H9 (cell line): ENCODE measurements at regions not wholly inside any gene's neighbourhood (a gene's known extent, or its start where the extent isn't known, plus 50 kb on each side); places are given as distances from the start of the nearest gene placed in this dataset.

Experiments used
- DNase-seq: peaks from one replicate; pipeline ENCODE4 v3.0.0-alpha.2; 2017
- H2AFZ ChIP-seq: one replicate; pipeline ENCODE4 v1.6.1; 2013; ENCODE audit warnings: mild to moderate bottlenecking, low read length, control low read depth, moderate library complexity
- H2AK5ac ChIP-seq: 2 replicates; pipeline ENCODE4 v1.6.1; 2013; ENCODE audit warnings: low read length, control low read depth, mixed read lengths; ENCODE audit not compliant: insufficient read length
- H2BK120ac ChIP-seq: one replicate; pipeline ENCODE4 v1.6.1; 2013; ENCODE audit warnings: low read depth, mild to moderate bottlenecking, low read length, control low read depth, inconsistent platforms; ENCODE audit not compliant: poor library complexity, severe bottlenecking
- H2BK12ac ChIP-seq: 2 replicates; pipeline ENCODE4 v1.6.1; 2013; ENCODE audit warnings: low read length, control low read depth, mixed read lengths, low read depth; ENCODE audit not compliant: insufficient read length
- H2BK15ac ChIP-seq: 2 replicates; pipeline ENCODE4 v1.6.1; 2013; ENCODE audit warnings: low read depth, low read length, control low read depth
- H2BK20ac ChIP-seq: one replicate; pipeline ENCODE4 v1.6.1; 2013; ENCODE audit warnings: low read depth, mild to moderate bottlenecking, low read length, control low read depth, inconsistent platforms; ENCODE audit not compliant: poor library complexity, severe bottlenecking
- H2BK5ac ChIP-seq: 2 replicates; pipeline ENCODE4 v1.6.1; 2013; ENCODE audit warnings: low read length, control low read depth, mixed read lengths; ENCODE audit not compliant: insufficient read length
- H3K14ac ChIP-seq: 2 replicates; pipeline ENCODE4 v1.6.1; 2013; ENCODE audit warnings: low read length, control low read depth; ENCODE audit not compliant: insufficient read depth
- H3K18ac ChIP-seq: 2 replicates; pipeline ENCODE4 v1.6.1; 2013; ENCODE audit warnings: low read depth, mild to moderate bottlenecking, mixed read lengths, low read length, control low read depth; ENCODE audit not compliant: insufficient read length
- H3K23ac ChIP-seq: 2 replicates; pipeline ENCODE4 v1.6.1; 2013; ENCODE audit warnings: low read length, control low read depth, mixed read lengths, low read depth; ENCODE audit not compliant: insufficient read length
- H3K23me2 ChIP-seq: 2 replicates; pipeline ENCODE4 v1.6.1; 2013; ENCODE audit warnings: low read depth, mild to moderate bottlenecking, mixed read lengths, low read length, control low read depth; ENCODE audit not compliant: insufficient read length, poor library complexity, severe bottlenecking
- H3K27ac ChIP-seq: 2 replicates; pipeline ENCODE4 v1.5.1; 2013; ENCODE audit warnings: low read length, control low read depth, mixed read lengths, low read depth; ENCODE audit not compliant: insufficient read length
- H3K27me3 ChIP-seq: 2 replicates; pipeline ENCODE4 v1.6.1; 2013; ENCODE audit warnings: low read length, control low read depth, inconsistent platforms; ENCODE audit not compliant: insufficient read depth
- H3K4ac ChIP-seq: 2 replicates; pipeline ENCODE4 v1.6.1; 2013; ENCODE audit warnings: low read depth, mild to moderate bottlenecking, control low read depth, inconsistent platforms, low read length, moderate library complexity
- H3K4me1 ChIP-seq: 2 replicates; pipeline ENCODE4 v1.6.1; 2013; ENCODE audit warnings: low read length, control low read depth, inconsistent platforms; ENCODE audit not compliant: insufficient read depth
- H3K4me2 ChIP-seq: 2 replicates; pipeline ENCODE4 v1.6.1; 2013; ENCODE audit warnings: low read length, control low read depth, mixed read lengths; ENCODE audit not compliant: insufficient read length, insufficient read depth
- H3K56ac ChIP-seq: 2 replicates; pipeline ENCODE4 v1.6.1; 2013; ENCODE audit warnings: low read depth, mild to moderate bottlenecking, mixed read lengths, low read length, control low read depth; ENCODE audit not compliant: insufficient read length
- H3K79me1 ChIP-seq: 2 replicates; pipeline ENCODE4 v1.6.1; 2013; ENCODE audit warnings: low read depth, mild to moderate bottlenecking, moderate library complexity, low read length, control low read depth, inconsistent platforms; ENCODE audit not compliant: insufficient read depth, poor library complexity, severe bottlenecking
- H3K79me2 ChIP-seq: 2 replicates; pipeline ENCODE4 v1.6.1; 2013; ENCODE audit warnings: low read length, control low read depth, inconsistent platforms; ENCODE audit not compliant: insufficient read depth
- H3K9ac ChIP-seq: 2 replicates; pipeline ENCODE4 v1.6.1; 2013; ENCODE audit warnings: low read length, control low read depth, mixed read lengths; ENCODE audit not compliant: insufficient read length; ENCODE audit errors: extremely low read depth
- H3K9me3 ChIP-seq: one replicate; pipeline ENCODE4 v1.6.1; 2013; ENCODE audit warnings: low read depth, low read length, inconsistent platforms; ENCODE audit not compliant: control insufficient read depth
- H3T11ph ChIP-seq: one replicate; pipeline ENCODE4 v1.6.1; 2013; ENCODE audit warnings: mild to moderate bottlenecking, low read length, control low read depth, inconsistent platforms
- H4K20me1 ChIP-seq: one replicate; pipeline ENCODE4 v1.6.1; 2013; ENCODE audit not compliant: control insufficient read depth, insufficient read length, insufficient read depth
- H4K5ac ChIP-seq: 2 replicates; pipeline ENCODE4 v1.6.1; 2013; ENCODE audit warnings: low read depth, mild to moderate bottlenecking, mixed read lengths, low read length, control low read depth; ENCODE audit not compliant: insufficient read length
- H4K8ac ChIP-seq: replicated peaks from 2 replicates; pipeline ENCODE4 v1.6.1; 2013; ENCODE audit warnings: low read length, control low read depth, mixed read lengths, low read depth; ENCODE audit not compliant: insufficient read length
- H4K91ac ChIP-seq: 2 replicates; pipeline ENCODE4 v1.6.1; 2013; ENCODE audit warnings: low read depth, mild to moderate bottlenecking, moderate library complexity, mixed read lengths, low read length, control low read depth; ENCODE audit not compliant: insufficient read length
- H3K27ac Mint-ChIP-seq, 3 experiments: 2 replicates in 2 of 3; 3 replicates in 1 of 3; pipeline ENCODE4 v1.8.0; 2020 to 2021; ENCODE audit warnings: mixed read lengths in 3 of 3, mild to moderate bottlenecking in 1 of 3, moderate library complexity in 1 of 3
- H3K27me3 Mint-ChIP-seq: 2 replicates; pipeline ENCODE4 v1.8.0; 2021; ENCODE audit warnings: low read depth, mild to moderate bottlenecking, moderate library complexity, mixed read lengths
- H3K36me3 Mint-ChIP-seq, 3 experiments: 2 replicates in 2 of 3; 3 replicates in 1 of 3; pipeline ENCODE4 v1.8.0; 2020 to 2021; ENCODE audit warnings: low read depth in 3 of 3, mixed read lengths in 3 of 3; ENCODE audit not compliant: insufficient read depth in 1 of 3
- H3K4me1 Mint-ChIP-seq, 2 experiments: 2 replicates each; pipeline ENCODE4 v1.8.0; 2020; ENCODE audit warnings: mixed read lengths in 2 of 2
- H3K4me3 Mint-ChIP-seq, 2 experiments: 2 replicates in 1 of 2; 3 replicates in 1 of 2; pipeline ENCODE4 v1.8.0; 2020 to 2021; ENCODE audit warnings: mild to moderate bottlenecking in 2 of 2, mixed read lengths in 2 of 2, moderate library complexity in 1 of 2
- H3K9me3 Mint-ChIP-seq, 2 experiments: 2 replicates in 1 of 2; 3 replicates in 1 of 2; pipeline ENCODE4 v1.8.0; 2020; ENCODE audit warnings: mild to moderate bottlenecking in 2 of 2, mixed read lengths in 2 of 2, moderate library complexity in 1 of 2
- WGBS: extraction: QIAGEN DNeasy Blood & Tissue Kit; methylation state at CpG from one replicate; pipeline ENCODE4 v1.1.7; 2013; ENCODE audit warnings: missing lambda C conversion rate, low lambda C conversion rate, mixed read lengths; ENCODE audit not compliant: insufficient read length; ENCODE audit errors: extremely low coverage; 5-methylcytosine and 5-hydroxymethylcytosine counted together
- TF ChIP-seq, protein P1 (sequence below): fragments of 200-600 bp; sonication (generic); conservative IDR thresholded peaks from 3 replicates; pipeline ENCODE4 v1.8.0; 2021; ENCODE audit warnings: antibody characterized with exemption, mild to moderate bottlenecking

DNA sequence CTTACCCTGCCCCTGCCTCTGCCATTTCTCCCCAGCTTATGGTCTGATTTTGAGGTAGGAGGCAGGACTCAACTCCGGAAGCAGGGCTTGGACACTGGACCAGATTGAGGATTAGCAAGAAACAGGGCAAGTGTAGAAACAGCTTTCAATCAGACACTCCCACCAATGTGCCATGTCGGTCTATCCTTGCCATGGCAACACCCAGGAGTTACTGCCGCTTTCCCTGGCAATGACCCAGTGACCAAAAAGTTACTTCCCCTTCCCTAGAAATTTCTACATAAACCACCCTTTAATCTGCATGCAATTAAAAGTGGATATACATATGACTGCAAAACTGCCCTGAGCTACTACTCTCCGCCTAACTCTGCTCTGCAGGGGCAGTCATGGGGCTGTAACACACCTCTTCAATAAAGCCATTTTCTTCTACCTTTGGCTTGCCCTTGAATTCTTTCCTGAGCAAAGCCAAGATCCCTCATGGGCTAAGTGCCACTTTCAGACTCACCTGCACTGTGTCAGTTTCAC, 156.7 kb downstream of the LPIN1 start:
- Histone ChIP-seq H3K9ac (no peak overlapping the region), H2BK12ac (no peak overlapping the region), H2BK120ac (no peak overlapping the region), H3K14ac (no peak overlapping the region), H3K27me3 (no peaks in the 10 kb centered on the region; the same call in 1 of the 2 replicates), H3K27ac (no peak overlapping the region), H3K4ac (no peak overlapping the region), H3K56ac (no peak overlapping the region), H3K23ac (no peak overlapping the region), H4K91ac (no peak overlapping the region), H2AK5ac (no peak overlapping the region), H3K4me2 (no peak overlapping the region), H2BK5ac (no peak overlapping the region), H3K23me2 (no peaks in the 10 kb centered on the region), H3K9me3 (no peaks in the 10 kb centered on the region), H3K4me1 (no peaks in the 10 kb centered on the region), H2BK20ac (no peak overlapping the region), H3K18ac (no peak overlapping the region), H3K79me2 (no peaks in the 10 kb centered on the region), H4K8ac (no peak overlapping the region), H4K5ac (no peak overlapping the region), H3T11ph (no peak overlapping the region), H2BK15ac (no peak overlapping the region), H4K20me1 (no peaks in the 10 kb centered on the region), H3K79me1 (no peaks in the 10 kb centered on the region), H2AFZ (no peak overlapping the region)
- DNase-seq: no peak
- Mint-ChIP-seq H3K4me3 (no peak overlapping the region), H3K36me3 (0 out of 7 replicates have a peak, but pooled peaks cover 0 to 1% (median 0%) of the 10 kb centered on the region in 3 experiments), H3K27me3 (no peaks in the 10 kb centered on the region), H3K9me3 (no peaks in the 10 kb centered on the region; a peak in 1 of 5 replicates), H3K27ac (no peak overlapping the region), H3K4me1 (no peaks in the 10 kb centered on the region; a peak in 1 of 4 replicates)
- TF ChIP-seq, protein P1, sequence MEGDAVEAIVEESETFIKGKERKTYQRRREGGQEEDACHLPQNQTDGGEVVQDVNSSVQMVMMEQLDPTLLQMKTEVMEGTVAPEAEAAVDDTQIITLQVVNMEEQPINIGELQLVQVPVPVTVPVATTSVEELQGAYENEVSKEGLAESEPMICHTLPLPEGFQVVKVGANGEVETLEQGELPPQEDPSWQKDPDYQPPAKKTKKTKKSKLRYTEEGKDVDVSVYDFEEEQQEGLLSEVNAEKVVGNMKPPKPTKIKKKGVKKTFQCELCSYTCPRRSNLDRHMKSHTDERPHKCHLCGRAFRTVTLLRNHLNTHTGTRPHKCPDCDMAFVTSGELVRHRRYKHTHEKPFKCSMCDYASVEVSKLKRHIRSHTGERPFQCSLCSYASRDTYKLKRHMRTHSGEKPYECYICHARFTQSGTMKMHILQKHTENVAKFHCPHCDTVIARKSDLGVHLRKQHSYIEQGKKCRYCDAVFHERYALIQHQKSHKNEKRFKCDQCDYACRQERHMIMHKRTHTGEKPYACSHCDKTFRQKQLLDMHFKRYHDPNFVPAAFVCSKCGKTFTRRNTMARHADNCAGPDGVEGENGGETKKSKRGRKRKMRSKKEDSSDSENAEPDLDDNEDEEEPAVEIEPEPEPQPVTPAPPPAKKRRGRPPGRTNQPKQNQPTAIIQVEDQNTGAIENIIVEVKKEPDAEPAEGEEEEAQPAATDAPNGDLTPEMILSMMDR: no peak
- WGBS: no CpG with 5 or more reads among the region's 4 CpGs
